Glomerular endothelial cell (primary cell): ENCODE measurements at regions not wholly inside any gene's neighbourhood (a gene's known extent, or its start where the extent isn't known, plus 50 kb on each side); places are given as distances from the start of the nearest gene placed in this dataset.
"Not testable (repeated sequence)": the region's sequence is repeated elsewhere in the genome, so short reads cannot be mapped to it uniquely, and the experiment has no call there.

Experiments used
- DNase-seq: peaks from one replicate; pipeline ENCODE4 v3.0.0-alpha.2; 2011; ENCODE audit warnings: low read depth, low spot score; ENCODE audit errors: extremely low read depth

- DNase-seq = no peak
Observed at GRCh38 chr14:77985211-77985615, 185.0 kb upstream of the NRXN3 start.

- no peak for DNase-seq
Observed at GRCh38 chr14:77986773-77987172, 183.4 kb upstream of the NRXN3 start.

GRCh38 chr14:77988096-77988870 lies 181.9 kb upstream of the NRXN3 start:
- DNase-seq = no peak

GRCh38 chr14:77988970-77989369 lies 181.2 kb upstream of the NRXN3 start:
- no peak for DNase-seq

- DNase-seq = no peak
Observed at GRCh38 chr14:77989441-77989991, 180.7 kb upstream of the NRXN3 start.

GRCh38 chr14:77990337-77990736 lies 179.8 kb upstream of the NRXN3 start:
- no peak for DNase-seq

- no peak for DNase-seq
Observed at GRCh38 chr14:77991128-77991772, 178.9 kb upstream of the NRXN3 start.

- DNase-seq = no peak
Observed at GRCh38 chr14:78005325-78005724, 164.8 kb upstream of the NRXN3 start.

GRCh38 chr14:78007160-78007559 lies 163.0 kb upstream of the NRXN3 start:
- DNase-seq = no peak

GRCh38 chr14:78010688-78011087 lies 159.5 kb upstream of the NRXN3 start:
- no peak for DNase-seq

GRCh38 chr14:78013911-78014310 lies 156.3 kb upstream of the NRXN3 start:
- DNase-seq = not testable (repeated sequence)

- no peak for DNase-seq
Observed at GRCh38 chr14:78016532-78016931, 153.6 kb upstream of the NRXN3 start.

GRCh38 chr14:78018283-78018682 lies 151.9 kb upstream of the NRXN3 start:
- DNase-seq = no peak

GRCh38 chr14:78022059-78022458 lies 148.1 kb upstream of the NRXN3 start:
- DNase-seq = peak; percentile 5

- no peak for DNase-seq
Observed at GRCh38 chr14:78023112-78023511, 147.1 kb upstream of the NRXN3 start.

- DNase-seq = no peak
Observed at GRCh38 chr14:78028471-78028870, 141.7 kb upstream of the NRXN3 start.

GRCh38 chr14:78029601-78030372 lies 140.4 kb upstream of the NRXN3 start:
- DNase-seq = no peak

- DNase-seq = no peak
Observed at GRCh38 chr14:78043349-78043748, 126.8 kb upstream of the NRXN3 start.

GRCh38 chr14:78048120-78048519 lies 122.1 kb upstream of the NRXN3 start:
- DNase-seq = no peak

- DNase-seq = not testable (repeated sequence)
Observed at GRCh38 chr14:78056890-78057289, 113.3 kb upstream of the NRXN3 start.

- DNase-seq = no peak
Observed at GRCh38 chr14:78070344-78070743, 99.8 kb upstream of the NRXN3 start.
